NOMO-1 treated with dmso at 0.1 percent for 144 hours (cell line): ENCODE measurements at regions not wholly inside any gene's neighbourhood (a gene's known extent, or its start where the extent isn't known, plus 50 kb on each side); places are given as distances from the start of the nearest gene placed in this dataset.
"Not testable (repeated sequence)": the region's sequence is repeated elsewhere in the genome, so short reads cannot be mapped to it uniquely, and the experiment has no call there.

Experiments used
- DNase-seq: peaks from one replicate; lab custom pipeline; 2025; ENCODE audit not compliant: unreplicated experiment; lab: John Stamatoyannopoulos, UW

DNA sequence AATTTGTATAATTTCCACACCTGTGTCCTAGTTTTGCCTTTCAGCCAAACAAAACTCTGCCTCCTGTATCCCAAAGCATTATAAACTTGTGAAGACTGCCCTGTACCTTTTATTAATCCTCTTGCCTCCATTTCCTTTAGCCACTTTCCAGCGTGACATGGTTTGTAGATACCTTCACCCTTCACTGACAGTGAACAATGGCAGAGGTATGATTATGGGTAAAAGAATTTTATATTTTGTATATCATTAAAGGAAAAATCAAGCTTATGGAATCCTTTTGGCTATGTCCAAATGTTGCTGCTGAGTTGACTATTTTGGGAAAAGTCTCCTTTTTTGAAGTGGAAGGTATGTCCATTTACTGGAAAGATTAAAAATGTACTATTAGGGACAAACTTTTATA lies 251.7 kb downstream of the HNMT start:
- no peak for DNase-seq

DNA sequence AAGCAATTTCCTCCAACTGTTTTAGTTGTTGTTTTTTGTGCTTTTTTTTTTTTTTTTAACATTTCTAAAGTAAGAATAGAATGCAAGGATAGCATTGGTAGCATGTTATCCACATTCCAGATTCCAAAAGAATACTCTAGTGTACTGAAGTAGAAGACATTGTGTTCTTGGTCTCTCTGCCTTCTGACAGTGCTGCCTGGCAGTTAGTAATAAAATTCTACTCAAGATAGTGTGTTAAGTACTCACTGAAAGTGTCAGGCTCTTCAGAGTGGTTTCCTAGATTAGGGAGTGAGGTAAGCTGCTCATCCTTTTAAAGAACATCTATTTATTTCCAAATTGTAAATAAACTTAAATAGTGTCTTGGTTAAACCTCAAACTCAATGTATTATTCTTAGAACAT lies 253.7 kb downstream of the HNMT start:
- no peak for DNase-seq

DNA sequence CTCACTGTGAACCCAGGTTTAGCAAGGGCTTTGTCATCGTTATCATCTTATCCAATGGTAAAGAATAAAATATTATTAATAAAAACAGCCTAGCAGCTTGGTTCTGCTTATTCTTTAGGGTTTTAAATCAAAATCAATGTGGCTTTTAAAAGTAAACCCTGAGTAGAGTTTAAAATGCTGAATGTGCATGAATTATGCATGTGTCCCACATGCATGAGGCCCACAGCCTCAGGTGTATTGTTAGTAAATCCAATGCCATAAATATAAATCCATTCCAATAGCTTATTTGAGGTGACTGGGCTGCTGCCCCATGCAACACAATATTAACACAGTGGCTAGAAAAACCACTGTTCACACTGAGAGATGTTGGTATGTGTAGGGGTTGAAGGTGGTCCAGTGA lies 254.1 kb downstream of the HNMT start:
- DNase-seq, result no peak

DNA sequence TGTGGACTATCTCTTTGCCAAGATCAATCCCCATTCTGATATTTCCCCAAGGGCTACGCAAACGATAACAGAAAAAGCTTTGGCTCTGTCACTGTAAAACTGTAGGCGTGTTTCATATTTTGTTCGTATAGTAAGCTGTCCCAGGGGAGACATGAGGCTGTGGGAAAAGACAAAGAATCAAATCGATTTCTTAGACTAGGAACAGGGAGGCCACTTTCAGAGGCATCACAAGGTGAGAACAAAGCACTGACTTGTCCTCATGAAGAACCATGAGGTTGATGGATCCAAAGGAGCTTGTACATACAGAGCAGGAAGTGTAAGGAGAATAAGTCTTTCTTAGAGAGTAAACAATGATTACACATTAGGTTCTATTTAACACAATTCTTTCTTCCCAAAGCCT lies 255.7 kb downstream of the HNMT start:
- DNase-seq, result no peak

DNA sequence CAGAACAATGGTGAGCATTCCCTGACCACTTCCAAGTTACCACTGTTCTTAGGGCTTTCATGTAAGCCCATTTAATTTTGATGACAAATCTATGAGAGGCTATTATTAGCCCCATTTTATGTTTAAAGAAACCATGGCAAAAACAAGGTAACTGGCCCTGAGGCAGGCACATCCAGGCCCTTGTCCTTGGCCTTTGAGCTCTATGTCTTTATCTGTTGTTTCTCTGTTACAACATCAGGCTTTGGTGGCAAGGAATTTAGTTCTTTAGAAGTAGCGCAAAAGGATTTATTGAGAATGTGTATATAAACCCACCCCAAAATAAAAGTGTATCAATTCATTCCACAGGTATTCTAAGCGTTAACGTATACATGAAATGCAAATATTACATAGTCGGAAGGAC lies 257.1 kb downstream of the HNMT start:
- DNase-seq, result no peak

DNA sequence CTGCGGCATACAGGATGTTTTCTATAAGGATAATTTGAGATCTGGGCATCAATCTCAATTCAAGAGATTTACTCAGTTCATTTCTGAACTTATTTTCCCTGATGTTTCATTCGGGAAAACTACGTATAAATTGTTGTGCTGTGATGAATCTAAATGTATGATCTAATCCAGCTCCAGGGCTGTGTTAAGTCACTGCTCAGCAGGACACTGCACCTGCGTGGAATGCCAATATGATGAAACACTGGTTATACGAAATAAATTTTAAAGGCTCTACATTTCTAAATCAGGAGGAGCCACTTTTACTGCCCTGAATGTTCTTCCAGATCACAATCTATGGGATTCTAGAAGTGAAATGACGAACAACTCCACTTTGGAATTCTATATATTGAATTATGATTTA lies 259.0 kb downstream of the HNMT start:
- DNase-seq, result no peak

DNA sequence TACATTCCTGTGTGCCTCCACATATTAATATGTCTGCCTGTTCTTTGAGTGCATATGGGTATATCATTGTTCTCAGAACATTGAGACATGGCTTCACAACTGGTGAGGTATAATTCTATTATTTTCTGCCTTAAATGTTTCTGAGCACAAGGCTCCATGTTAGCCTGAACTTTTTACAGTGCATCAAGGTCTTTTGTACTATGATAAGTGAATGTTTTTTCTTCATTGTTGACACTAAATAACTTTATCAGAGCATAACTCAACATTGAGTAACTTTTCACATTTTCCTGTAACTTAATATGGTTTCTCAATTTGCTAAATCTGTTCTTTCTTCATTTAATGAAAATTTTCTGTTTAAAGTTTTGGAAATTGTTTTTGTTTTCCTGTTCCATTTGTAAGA lies 262.9 kb downstream of the HNMT start:
- DNase-seq, result no peak

DNA sequence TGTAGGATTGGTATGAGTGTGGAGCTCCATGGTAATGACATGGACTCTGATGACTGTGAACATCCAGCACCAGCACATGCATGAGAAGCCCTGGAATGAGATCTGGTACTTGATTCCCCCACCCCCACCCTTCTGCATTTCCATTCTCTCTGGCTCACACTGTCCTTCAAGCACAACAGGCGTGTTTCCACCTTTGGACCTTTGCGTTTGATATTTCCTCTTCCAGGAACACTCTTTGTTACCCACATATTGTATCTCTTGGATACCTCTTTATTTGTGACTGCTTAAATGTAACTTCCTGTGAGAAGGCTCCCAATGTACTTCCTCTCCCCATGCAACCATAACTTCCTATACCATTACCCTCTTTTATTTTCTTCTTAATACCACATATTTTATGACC lies 263.8 kb downstream of the HNMT start:
- DNase-seq, result no peak

DNA sequence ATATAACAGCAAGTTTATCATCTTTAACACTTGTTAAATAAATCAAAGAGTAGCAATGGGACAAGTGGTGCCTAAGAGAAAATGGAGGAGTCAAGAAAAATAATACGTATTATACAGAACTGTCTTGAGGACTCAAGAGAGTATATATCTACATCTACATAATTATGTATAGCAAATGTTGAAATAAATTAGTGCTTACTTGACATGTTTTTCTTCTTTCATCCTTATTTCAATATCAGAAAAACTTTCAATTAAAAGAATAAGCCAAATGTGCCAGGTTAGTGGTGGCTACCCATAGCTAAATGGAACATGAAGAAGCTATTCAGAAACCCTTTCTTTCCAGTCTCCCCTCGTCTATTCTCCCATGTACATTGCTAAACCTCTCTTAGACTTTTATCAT lies 267.3 kb upstream of the SPOPL start:
- no peak for DNase-seq

DNA sequence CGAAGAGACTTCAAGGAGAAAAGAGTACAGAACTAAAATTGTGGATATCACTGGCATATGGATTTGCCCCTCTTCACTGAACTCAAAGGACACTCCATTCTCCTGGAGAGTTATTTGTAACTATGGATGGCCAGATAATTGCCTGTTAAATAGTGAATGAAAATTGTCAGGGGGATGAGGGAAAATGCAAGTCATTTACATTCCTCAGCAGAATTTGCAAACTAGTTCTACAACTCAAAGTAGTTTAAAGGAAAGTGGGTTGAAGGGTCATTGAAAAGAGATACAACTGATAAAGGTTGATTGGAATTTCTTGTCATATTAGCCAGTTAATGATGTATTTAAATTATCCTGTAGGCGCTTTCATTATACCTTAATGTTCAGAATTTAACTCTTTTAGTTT lies 266.5 kb upstream of the SPOPL start:
- DNase-seq, result no peak

DNA sequence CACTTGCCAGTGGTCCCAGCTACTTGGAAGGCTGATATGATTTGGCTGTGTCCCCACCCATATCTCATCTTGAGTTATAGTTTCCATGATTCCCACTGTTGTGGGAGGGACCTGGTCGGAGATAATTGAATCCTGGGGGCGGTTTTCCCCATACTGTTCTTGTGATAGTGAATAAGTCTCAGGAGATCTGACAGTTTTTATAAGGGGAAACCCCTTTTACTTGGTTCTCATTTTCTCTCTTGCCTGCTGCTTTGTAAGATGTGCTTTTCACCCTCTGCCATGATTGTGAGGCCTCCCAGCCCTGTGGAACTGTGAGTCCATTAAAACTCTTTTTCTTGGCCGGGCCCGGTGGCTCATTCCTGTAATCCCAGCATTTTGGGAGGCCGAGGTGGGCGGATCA lies 265.4 kb upstream of the SPOPL start:
- DNase-seq, result no peak

DNA sequence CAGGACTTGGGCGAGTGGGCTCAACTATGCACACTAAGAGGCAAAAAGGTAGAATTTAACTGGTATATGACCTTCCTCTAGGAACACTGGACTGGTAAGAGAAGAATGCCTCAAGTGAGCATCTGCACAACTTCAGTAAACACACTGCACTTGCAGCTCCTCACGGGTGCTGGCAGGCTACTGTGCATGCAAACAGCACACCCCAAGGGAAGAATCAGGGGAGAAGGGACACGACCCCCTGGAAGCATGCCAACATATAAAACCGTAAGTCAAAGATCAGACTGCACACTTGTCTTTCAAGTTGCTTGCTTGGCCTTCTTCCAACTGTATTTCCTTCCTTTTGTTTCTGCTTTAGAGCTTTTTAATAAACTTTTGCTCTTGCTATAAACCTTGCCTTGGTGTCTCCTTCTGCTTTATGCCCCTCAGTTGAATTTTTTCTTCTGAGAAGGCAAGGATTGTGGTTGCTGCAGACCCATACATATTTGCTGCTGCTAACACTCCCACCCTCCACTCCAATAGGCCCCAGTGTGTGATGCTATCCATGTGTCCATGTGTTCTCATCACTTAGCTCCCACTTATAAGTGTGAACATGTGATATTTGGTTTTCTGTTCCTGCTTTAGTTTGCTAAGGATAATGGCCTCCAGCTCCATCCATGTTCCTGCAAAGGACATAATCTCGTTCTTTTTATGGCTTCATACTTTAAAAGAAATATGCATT lies 263.7 kb upstream of the SPOPL start:
- no peak for DNase-seq

DNA sequence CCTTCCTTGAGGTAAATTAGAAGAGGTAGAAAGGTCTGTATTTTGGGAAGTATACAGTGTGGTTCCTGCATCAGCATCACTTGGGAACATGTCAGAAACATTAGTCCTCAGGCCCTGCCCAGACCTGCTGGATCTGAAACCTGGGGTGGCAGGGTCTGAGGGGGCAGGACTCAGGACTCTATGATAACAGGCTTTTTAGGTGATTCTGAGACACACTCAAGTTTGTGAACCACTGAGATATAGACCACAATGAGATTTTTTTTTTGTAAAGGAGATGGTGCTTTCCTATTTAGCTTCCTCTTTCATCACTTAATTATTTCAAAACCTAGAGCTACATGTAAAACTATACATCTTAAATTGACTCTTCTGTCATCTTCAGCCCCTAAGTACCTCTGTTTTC lies 262.7 kb upstream of the SPOPL start:
- DNase-seq, result no peak

DNA sequence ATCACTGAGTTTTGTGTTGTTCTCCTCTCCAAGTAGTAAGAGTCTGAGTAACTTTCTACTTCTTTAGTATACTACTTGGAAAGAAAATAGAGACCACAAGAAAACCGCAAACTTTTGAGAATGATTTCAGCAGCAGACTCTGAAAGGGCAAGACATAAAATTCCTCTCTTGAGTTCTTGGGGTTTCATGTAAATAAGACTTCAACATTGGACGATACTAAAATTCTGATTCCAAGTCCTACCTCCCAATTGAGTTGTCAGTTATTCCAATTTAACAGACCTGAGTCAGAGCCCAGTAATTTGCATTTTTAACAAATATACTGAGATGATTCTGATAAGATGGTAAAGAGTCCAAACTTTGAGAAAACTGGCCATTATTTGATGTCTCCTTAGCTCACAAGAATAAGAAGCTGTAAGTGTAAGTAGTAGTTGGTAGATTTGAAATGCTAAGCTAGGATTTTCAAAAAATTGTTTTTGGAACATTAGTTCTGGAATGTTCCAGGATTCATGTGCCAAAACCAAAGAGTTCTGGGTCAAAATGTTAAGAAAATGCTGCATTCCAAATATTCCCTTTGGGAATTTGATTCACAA lies 261.6 kb upstream of the SPOPL start:
- no peak for DNase-seq

DNA sequence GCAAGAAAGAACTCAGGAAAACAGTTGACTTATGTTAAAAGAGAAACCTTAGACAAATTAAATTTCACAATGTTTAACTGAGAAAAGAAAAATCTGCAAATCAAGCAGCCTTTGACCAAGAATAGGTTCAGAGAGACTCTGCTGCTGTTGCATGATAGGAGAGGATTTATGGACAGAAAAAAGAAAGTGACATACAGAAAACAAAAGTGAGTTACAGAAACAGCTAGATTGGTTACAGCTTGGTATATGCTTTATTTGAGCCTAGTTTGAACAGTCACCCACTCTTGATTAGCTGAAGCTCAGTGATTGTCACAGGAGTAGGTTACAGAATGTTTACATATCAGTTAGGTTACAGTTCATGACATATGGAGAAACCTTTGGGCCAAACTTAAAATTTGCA lies 258.2 kb upstream of the SPOPL start:
- DNase-seq, result no peak

DNA sequence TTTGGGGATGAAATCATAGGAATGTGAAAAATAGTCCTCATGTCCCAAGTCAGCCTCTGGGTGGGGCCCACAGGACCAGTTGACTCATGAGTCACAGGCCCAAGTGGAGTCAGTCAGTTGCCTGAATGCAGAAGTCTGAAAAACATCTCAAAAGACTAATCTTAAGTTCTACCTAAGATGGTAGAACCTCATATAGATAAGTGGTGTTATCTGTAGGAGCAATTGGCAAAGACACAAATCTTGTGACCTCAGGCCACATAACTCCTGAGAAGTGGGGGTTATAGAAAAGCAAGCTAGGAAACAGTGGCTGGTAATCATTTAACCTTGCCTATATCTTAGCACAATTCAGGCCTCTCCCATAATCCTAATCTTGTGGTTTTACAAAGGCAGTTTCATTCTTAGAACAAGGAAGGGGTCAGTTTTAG lies 257.1 kb upstream of the SPOPL start:
- no peak for DNase-seq

DNA sequence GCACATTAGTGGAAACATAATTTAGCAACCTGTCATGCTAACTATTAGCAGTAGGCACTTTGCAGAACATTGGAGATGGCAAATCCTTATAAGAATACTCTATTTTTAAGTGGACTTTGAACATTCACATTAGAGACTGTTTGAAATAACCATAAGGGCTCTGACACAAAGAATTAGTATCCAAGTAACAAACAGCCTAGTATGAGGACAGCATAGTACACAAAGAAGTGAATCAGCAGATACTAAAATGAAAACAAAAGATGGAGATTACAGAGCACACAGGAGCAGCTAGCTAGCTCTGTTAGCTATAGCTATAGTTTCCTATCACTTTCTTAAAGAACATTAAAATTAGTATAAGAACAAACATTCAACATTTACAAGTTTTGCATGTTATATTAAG lies 256.3 kb upstream of the SPOPL start:
- no peak for DNase-seq

DNA sequence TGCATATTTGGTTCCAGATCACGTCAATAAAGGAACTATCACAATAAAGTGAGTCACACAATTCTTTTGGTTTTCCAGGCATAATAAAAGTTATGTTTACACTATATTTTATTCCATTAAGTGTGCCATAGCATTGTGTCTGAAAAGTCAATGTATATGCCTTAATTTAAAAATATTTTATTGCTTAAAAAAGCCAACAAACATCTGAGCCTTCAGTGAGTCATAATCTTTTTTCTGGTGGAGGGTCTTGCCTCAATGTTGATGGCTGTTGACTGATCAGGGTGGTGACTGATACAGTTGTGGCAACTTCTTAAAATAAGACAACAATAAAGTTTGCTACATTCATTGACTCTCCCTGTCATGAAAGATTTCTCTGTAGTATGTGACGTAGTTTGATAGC lies 254.3 kb upstream of the SPOPL start:
- DNase-seq, result no peak

DNA sequence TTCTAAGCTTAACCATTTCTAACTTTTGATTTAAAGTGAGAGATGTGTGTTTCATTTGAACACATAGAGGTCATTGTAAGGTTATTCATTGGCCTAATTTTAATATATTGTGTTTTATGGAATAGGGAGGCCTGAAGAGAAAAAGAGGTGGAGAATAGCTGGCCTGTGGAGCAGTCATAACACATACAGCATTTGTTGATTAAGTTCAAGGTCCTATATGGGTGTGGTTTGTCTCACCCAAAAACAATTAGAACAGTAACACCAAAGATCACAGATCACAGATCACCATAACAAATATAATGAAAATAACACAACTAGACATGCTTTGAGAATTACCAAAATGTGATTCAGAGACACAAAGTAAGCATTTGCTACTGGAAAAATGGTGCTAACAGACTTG lies 252.4 kb upstream of the SPOPL start:
- no peak for DNase-seq

DNA sequence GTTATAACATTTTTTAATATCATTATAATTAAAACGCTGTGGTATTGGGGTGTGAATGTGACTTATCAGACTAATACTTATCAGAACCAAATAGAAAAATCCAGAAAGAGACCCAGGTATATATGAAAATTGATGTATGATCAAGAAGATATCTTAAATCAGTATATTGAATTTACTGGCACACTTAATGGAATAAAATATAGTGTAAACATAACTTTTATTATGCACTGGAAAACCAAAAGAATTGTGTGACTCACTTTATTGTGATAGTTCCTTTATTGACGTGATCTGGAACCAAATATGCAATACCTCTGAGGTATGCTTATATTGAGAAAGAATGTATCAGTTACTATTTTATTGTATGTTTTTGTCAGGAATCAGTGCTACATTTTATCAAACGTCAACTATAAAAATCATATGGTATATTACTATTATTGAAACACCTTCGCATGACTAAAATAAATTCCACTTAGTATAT lies 250.7 kb upstream of the SPOPL start:
- DNase-seq, result not testable (repeated sequence)

DNA sequence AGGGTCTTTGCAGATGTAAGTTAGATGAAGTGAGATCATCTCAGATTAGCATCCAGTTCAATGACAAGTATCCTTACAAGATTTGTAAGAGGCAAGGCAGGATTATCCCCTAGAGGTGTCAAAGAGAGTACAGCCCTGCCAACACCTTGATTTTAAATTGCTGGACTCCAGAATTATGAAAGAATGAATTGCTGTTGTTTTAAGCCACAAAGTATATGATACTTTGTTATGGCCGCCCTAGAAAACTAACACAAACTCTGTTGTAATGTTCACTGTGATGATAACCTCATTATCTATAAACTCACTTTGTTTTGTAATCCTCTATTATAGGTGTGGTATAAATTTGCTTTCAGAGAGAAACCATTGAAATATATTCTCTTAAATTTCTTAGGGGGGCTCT lies 249.0 kb upstream of the SPOPL start:
- no peak for DNase-seq

DNA sequence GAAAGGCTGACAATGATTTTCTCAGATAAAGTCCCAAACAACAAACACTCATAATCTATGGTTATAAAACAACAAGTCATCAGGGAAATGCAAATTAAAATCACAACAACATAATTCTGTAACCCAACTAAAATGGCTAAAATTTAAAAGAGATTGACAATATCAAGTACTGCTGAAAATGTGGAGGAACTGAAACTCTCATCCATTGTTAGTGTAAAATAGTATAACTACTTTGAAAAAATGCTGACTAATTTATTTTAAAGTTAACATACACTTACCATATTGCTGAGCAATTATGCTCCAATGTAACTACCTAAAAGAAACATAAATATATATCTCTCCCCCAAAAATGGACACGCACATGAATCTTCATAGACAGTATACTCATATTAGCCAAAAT lies 245.9 kb upstream of the SPOPL start:
- no peak for DNase-seq
